Sigmoid colon (tissue), 6 donors: ENCODE measurements at regions not wholly inside any gene's neighbourhood (a gene's known extent, or its start where the extent isn't known, plus 50 kb on each side); places are given as distances from the start of the nearest gene placed in this dataset.

Source experiments
- DNase-seq: peaks from one replicate; pipeline ENCODE4 v3.0.0-alpha.2; 2019
- H3K27ac ChIP-seq, 4 donors: fragments of 200-600 bp; sonication (generic); one replicate each; pipeline ENCODE4 v1.5.1; 2016 to 2019; ENCODE audit warnings: mild to moderate bottlenecking in 1 of 4
- H3K27me3 ChIP-seq, 3 donors: fragments of 200-600 bp; sonication (generic); one replicate each; pipeline ENCODE4 v1.5.1; 2019; ENCODE audit warnings: mild to moderate bottlenecking in 1 of 3
- H3K36me3 ChIP-seq, 4 donors: fragments of 200-600 bp; sonication (generic); one replicate each; pipeline ENCODE4 v1.5.1; 2016 to 2019
- H3K4me1 ChIP-seq, 4 donors: fragments of 200-600 bp; sonication (generic); one replicate each; pipeline ENCODE4 v1.5.1; 2017 to 2019
- H3K4me3 ChIP-seq, 4 donors: fragments of 200-600 bp; sonication (generic); one replicate each; pipeline ENCODE4 v1.5.1; 2017 to 2019; ENCODE audit warnings: mild to moderate bottlenecking in 2 of 4, moderate library complexity in 1 of 4
- H3K9me3 ChIP-seq, 4 donors: fragments of 200-600 bp in 3 of 4; sonication (generic) in 3 of 4; one replicate each; pipeline versions ENCODE4 v1.5.1 to v1.6.1; 2013 to 2019
- EP300 ChIP-seq, 4 donors: sonication (generic); formaldehyde crosslinking; IDR thresholded peaks; one replicate each; pipeline ENCODE4 v1.6.1; 2017; ENCODE audit warnings: antibody characterized with exemption in 4 of 4
- POLR2A ChIP-seq, 2 donors: fragments of 450-650 bp; IDR thresholded peaks; one replicate each; pipeline ENCODE4 v1.6.1; 2016; ENCODE audit warnings: antibody characterized with exemption in 2 of 2, mild to moderate bottlenecking in 2 of 2, moderate library complexity in 2 of 2
- POLR2AphosphoS5 ChIP-seq, 4 donors: sonication (generic); formaldehyde crosslinking; IDR thresholded peaks; one replicate each; pipeline ENCODE4 v1.6.1; 2017; ENCODE audit warnings: antibody characterized with exemption in 4 of 4
- WGBS, 2 donors: extraction: QIAGEN DNeasy Blood & Tissue Kit; methylation state at CpG; one replicate each; pipeline ENCODE4 v1.1.7; 2013; 5-methylcytosine and 5-hydroxymethylcytosine counted together
- intact Hi-C: fragments of 100-400 bp; cut with DNase I; formaldehyde crosslinking; loops from one replicate; pipeline ENCODE4 v1.15.1; 2023
- TF ChIP-seq, protein P1 (sequence below), 4 experiments: fragments of 450-650 bp in 3 of 4; fragments of 200-600 bp in 1 of 4; IDR thresholded peaks; one replicate each; pipeline ENCODE4 v1.5.1; 2016 to 2019; ENCODE audit warnings: antibody characterized with exemption in 4 of 4, mild to moderate bottlenecking in 3 of 4, moderate library complexity in 2 of 4
- donor health status: healthy with polysubstance abuse.
- donor health status: healthy.

GRCh38 chr2:163198972-163199371, 360.4 kb upstream of the KCNH7 start:
- 68 to 77% methylated on average over 2 of the region's 2 CpGs for WGBS, 2 donors
- Histone ChIP-seq H3K9me3 (peaks cover 0 to 4% (median 0%) of the 10 kb centered on the region in 4 donors), H3K4me1 (no peaks in the 10 kb centered on the region), H3K27ac (no peak overlapping the region), H3K36me3 (no peaks in the 10 kb centered on the region), H3K27me3 (no peaks in the 10 kb centered on the region), H3K4me3 (no peak overlapping the region)
- no peak for DNase-seq
- intact Hi-C loops: no loop called here
- TF ChIP-seq POLR2A (IDR thresholded peaks at IDR 0.05) (no peak), POLR2AphosphoS5 (IDR thresholded peaks at IDR 0.05) (no peak), EP300 (IDR thresholded peaks at IDR 0.05) (no peak)
- TF ChIP-seq, protein P1, sequence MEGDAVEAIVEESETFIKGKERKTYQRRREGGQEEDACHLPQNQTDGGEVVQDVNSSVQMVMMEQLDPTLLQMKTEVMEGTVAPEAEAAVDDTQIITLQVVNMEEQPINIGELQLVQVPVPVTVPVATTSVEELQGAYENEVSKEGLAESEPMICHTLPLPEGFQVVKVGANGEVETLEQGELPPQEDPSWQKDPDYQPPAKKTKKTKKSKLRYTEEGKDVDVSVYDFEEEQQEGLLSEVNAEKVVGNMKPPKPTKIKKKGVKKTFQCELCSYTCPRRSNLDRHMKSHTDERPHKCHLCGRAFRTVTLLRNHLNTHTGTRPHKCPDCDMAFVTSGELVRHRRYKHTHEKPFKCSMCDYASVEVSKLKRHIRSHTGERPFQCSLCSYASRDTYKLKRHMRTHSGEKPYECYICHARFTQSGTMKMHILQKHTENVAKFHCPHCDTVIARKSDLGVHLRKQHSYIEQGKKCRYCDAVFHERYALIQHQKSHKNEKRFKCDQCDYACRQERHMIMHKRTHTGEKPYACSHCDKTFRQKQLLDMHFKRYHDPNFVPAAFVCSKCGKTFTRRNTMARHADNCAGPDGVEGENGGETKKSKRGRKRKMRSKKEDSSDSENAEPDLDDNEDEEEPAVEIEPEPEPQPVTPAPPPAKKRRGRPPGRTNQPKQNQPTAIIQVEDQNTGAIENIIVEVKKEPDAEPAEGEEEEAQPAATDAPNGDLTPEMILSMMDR (IDR thresholded peaks at IDR 0.05): no peak

GRCh38 chr2:163198007-163198406, 359.4 kb upstream of the KCNH7 start:
- Histone ChIP-seq H3K4me1 (no peaks in the 10 kb centered on the region), H3K27me3 (no peaks in the 10 kb centered on the region), H3K27ac (no peak overlapping the region), H3K4me3 (no peak overlapping the region), H3K36me3 (no peaks in the 10 kb centered on the region), H3K9me3 (peaks cover 0 to 4% (median 0%) of the 10 kb centered on the region in 4 donors)
- 34 to 65% methylated on average over 1 of the region's 1 CpG for WGBS, 2 donors
- no peak for DNase-seq
- intact Hi-C loops: no loop called here
- no peak for TF ChIP-seq EP300 (IDR thresholded peaks at IDR 0.05)
- no peak for TF ChIP-seq POLR2AphosphoS5 (IDR thresholded peaks at IDR 0.05)
- TF ChIP-seq, protein P1 (IDR thresholded peaks at IDR 0.05): no peak
- TF ChIP-seq POLR2A (IDR thresholded peaks at IDR 0.05): no peak

DNA sequence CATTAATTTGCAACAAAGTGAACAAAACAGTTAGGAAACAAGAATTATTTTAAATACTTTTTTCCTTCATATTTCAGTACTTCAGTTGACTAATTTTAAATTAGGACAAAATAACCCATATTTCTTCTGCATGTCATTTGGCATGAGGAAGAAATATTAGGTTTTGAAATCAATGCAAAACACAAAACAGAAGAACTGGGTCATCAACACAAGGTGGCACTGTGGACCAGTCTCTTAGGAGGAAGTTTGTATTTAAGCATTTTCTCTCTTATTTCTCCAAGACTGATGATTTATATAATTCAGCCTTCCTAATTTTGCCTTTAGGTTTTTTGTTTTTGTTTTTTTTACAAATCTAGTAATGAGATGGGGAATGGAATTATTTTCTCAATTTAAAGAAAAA, 352.8 kb upstream of the KCNH7 start:
- no peak for DNase-seq
- Histone ChIP-seq H3K36me3 (no peaks in the 10 kb centered on the region), H3K9me3 (no peaks in the 10 kb centered on the region), H3K27ac (no peak overlapping the region), H3K4me3 (no peak overlapping the region), H3K27me3 (no peaks in the 10 kb centered on the region), H3K4me1 (no peaks in the 10 kb centered on the region)
- intact Hi-C loops: loop anchor here (5.0 kb wide), 1 partner anchor 1291 kb away; no protein-coding TSS in a partner anchor
- TF ChIP-seq POLR2AphosphoS5 (IDR thresholded peaks at IDR 0.05) (no peak), EP300 (IDR thresholded peaks at IDR 0.05) (no peak), POLR2A (IDR thresholded peaks at IDR 0.05) (no peak)
- TF ChIP-seq, protein P1 (IDR thresholded peaks at IDR 0.05): peak in 1 of 4 experiments; percentile 26

- Histone ChIP-seq H3K36me3 (no peaks in the 10 kb centered on the region), H3K27me3 (no peaks in the 10 kb centered on the region), H3K27ac (no peak overlapping the region), H3K4me1 (no peaks in the 10 kb centered on the region), H3K9me3 (no peaks in the 10 kb centered on the region), H3K4me3 (no peak overlapping the region)
- no peak for DNase-seq
- TF ChIP-seq, protein P1 (IDR thresholded peaks at IDR 0.05): no peak
- TF ChIP-seq POLR2A (IDR thresholded peaks at IDR 0.05) (no peak), POLR2AphosphoS5 (IDR thresholded peaks at IDR 0.05) (no peak), EP300 (IDR thresholded peaks at IDR 0.05) (no peak)
- WGBS, 2 donors: 79 to 85% methylated on average over 7 of the region's 7 CpGs
- intact Hi-C loops: no loop called here
Observed at GRCh38 chr2:163187995-163188655, 349.6 kb upstream of the KCNH7 start.

- TF ChIP-seq, protein P1 (IDR thresholded peaks at IDR 0.05): no peak
- no peak for TF ChIP-seq POLR2A (IDR thresholded peaks at IDR 0.05)
- TF ChIP-seq POLR2AphosphoS5 (IDR thresholded peaks at IDR 0.05): no peak
- TF ChIP-seq EP300 (IDR thresholded peaks at IDR 0.05): no peak
- H3K27ac ChIP-seq: no peak overlapping the region
- H3K27me3 ChIP-seq: no peaks in the 10 kb centered on the region
- H3K9me3 ChIP-seq: no peaks in the 10 kb centered on the region
- DNase-seq: no peak
- no peak overlapping the region for H3K4me3 ChIP-seq
- H3K4me1 ChIP-seq: no peaks in the 10 kb centered on the region
- intact Hi-C loops: no loop called here
- H3K36me3 ChIP-seq: no peaks in the 10 kb centered on the region
- WGBS, 2 donors: 57 to 73% methylated on average over 2 of the region's 2 CpGs
Observed at GRCh38 chr2:163187119-163187518, 348.6 kb upstream of the KCNH7 start.
